ENCODE measurements at regions not wholly inside any gene's neighbourhood (a gene's known extent, or its start where the extent isn't known, plus 50 kb on each side); places are given as distances from the start of the nearest gene placed in this dataset.

DNA sequence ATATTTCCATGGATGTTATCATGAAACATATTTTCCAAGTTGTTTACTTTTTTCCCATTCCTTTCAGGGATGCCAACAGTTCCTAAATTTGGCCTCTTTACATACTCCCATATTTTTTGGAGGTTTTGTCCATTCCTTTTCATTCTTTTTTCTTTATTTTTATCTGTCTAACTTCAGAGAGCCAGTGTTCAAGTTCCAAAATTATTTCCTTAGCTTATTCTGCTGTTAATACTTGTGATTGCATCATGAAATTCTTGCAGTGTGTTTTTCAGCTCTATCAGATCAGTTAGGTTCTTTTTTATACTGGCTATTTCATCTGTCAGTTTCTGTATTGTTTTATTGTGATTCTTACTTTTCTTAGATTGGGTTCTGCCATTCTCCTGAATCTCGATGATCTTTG is 89.9 kb upstream of the TCF21 start:
- TF ChIP-seq CTCF (IDR thresholded peaks at IDR 0.05 in 8 of 11, conservative IDR thresholded peaks at IDR 0.05 in 3 of 11), result no peak
- no peak for TF ChIP-seq POLR2AphosphoS5 (IDR thresholded peaks at IDR 0.05)

Measured in spleen (tissue), 7 donors.